ENCODE measurements at regions not wholly inside any gene's neighbourhood (a gene's known extent, or its start where the extent isn't known, plus 50 kb on each side); places are given as distances from the start of the nearest gene placed in this dataset.

- no peaks in the 10 kb centered on the region for H3K4me1 ChIP-seq
- H3K9me3 ChIP-seq = no peaks in the 10 kb centered on the region
- no peak for DNase-seq (ENCODE audit: extremely low spot score in 2 of 2)
- no peak overlapping the region for H3K27ac ChIP-seq
- no peak for TF ChIP-seq POLR2AphosphoS5 (IDR thresholded peaks at IDR 0.05; ENCODE audit: insufficient read depth in 1 of 2, low read depth in 1 of 2)
- TF ChIP-seq, protein P1, sequence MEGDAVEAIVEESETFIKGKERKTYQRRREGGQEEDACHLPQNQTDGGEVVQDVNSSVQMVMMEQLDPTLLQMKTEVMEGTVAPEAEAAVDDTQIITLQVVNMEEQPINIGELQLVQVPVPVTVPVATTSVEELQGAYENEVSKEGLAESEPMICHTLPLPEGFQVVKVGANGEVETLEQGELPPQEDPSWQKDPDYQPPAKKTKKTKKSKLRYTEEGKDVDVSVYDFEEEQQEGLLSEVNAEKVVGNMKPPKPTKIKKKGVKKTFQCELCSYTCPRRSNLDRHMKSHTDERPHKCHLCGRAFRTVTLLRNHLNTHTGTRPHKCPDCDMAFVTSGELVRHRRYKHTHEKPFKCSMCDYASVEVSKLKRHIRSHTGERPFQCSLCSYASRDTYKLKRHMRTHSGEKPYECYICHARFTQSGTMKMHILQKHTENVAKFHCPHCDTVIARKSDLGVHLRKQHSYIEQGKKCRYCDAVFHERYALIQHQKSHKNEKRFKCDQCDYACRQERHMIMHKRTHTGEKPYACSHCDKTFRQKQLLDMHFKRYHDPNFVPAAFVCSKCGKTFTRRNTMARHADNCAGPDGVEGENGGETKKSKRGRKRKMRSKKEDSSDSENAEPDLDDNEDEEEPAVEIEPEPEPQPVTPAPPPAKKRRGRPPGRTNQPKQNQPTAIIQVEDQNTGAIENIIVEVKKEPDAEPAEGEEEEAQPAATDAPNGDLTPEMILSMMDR (IDR thresholded peaks at IDR 0.05) = no peak
- TF ChIP-seq POLR2A (IDR thresholded peaks at IDR 0.05) = no peak
- no peaks in the 10 kb centered on the region for H3K27me3 ChIP-seq
- no peak overlapping the region for H3K4me3 ChIP-seq
- intact Hi-C loops (cut with DNase I) = no loop called here
- no peaks in the 10 kb centered on the region for H3K36me3 ChIP-seq
Measured at GRCh38 chr1:2969845-2970291, 51.4 kb upstream of the ACTRT2 start.

- intact Hi-C loops (cut with DNase I) = no loop called here
- H3K4me1 ChIP-seq = no peaks in the 10 kb centered on the region
- no peaks in the 10 kb centered on the region for H3K9me3 ChIP-seq
- H3K27ac ChIP-seq = no peak overlapping the region
- H3K36me3 ChIP-seq = no peaks in the 10 kb centered on the region
- no peak overlapping the region for H3K4me3 ChIP-seq
- no peak for TF ChIP-seq POLR2A (IDR thresholded peaks at IDR 0.05)
- TF ChIP-seq POLR2AphosphoS5 (IDR thresholded peaks at IDR 0.05; ENCODE audit: insufficient read depth in 1 of 2, low read depth in 1 of 2) = no peak
- TF ChIP-seq, protein P1 (IDR thresholded peaks at IDR 0.05) = no peak
- H3K27me3 ChIP-seq = no peaks in the 10 kb centered on the region
- no peak for DNase-seq (ENCODE audit: extremely low spot score in 2 of 2)
Measured at GRCh38 chr1:2970311-2971071, 50.8 kb upstream of the ACTRT2 start.

DNA sequence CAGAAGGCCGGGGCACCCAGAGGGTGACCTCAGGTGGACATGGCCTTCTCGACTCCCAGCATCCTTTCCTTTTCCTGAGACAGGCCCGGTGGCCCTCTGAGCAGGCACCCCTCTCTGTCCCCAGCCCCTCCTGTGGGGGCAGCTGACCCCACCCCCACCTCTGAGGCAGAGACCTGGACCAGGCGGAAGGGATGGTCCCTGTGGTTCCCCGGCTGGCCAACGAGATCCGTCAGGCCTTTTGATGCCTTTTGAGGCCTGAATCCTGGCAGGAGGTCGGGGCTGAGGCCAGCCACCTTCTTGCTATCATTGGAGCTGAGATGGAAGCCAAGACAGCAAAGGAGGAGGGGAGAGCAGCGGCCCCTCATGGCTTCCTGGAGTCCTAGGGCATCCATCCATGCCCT is 50.2 kb upstream of the ACTRT2 start:
- H3K27ac ChIP-seq = no peak overlapping the region
- no peaks in the 10 kb centered on the region for H3K4me1 ChIP-seq
- H3K4me3 ChIP-seq = no peak overlapping the region
- no peaks in the 10 kb centered on the region for H3K27me3 ChIP-seq
- TF ChIP-seq, protein P1 (IDR thresholded peaks at IDR 0.05) = no peak
- no peak for TF ChIP-seq POLR2A (IDR thresholded peaks at IDR 0.05)
- no peak for TF ChIP-seq POLR2AphosphoS5 (IDR thresholded peaks at IDR 0.05; ENCODE audit: insufficient read depth in 1 of 2, low read depth in 1 of 2)
- no peaks in the 10 kb centered on the region for H3K36me3 ChIP-seq
- intact Hi-C loops (cut with DNase I) = no loop called here
- DNase-seq (ENCODE audit: extremely low spot score in 2 of 2) = no peak
- no peaks in the 10 kb centered on the region for H3K9me3 ChIP-seq
